AG04450 (cell line): ENCODE measurements at regions not wholly inside any gene's neighbourhood (a gene's known extent, or its start where the extent isn't known, plus 50 kb on each side); places are given as distances from the start of the nearest gene placed in this dataset.

Experiments used
- CTCF ChIA-PET: fragments of 300-600, 350-600 bp; formaldehyde crosslinking; extraction: SDS; loops from one replicate; lab custom pipeline; 2022; ENCODE audit warnings: antibody characterized with exemption, inconsistent platforms; lab: Charles Lee
- POLR2A ChIA-PET: fragments of 350-600 bp; formaldehyde crosslinking; extraction: SDS; loops from one replicate; lab custom pipeline; 2021; ENCODE audit warnings: antibody characterized with exemption, inconsistent platforms; lab: Yijun Ruan, JAX
- DNase-seq: peaks from one replicate; pipeline ENCODE4 v3.0.0-alpha.2; 2011; ENCODE audit warnings: low read depth, low spot score
- H3K27ac ChIP-seq: one replicate; pipeline ENCODE4 v1.5.1; 2012; ENCODE audit warnings: low read depth, low read length, control low read depth
- H3K27me3 ChIP-seq: one replicate; pipeline ENCODE4 v1.6.0; 2012; ENCODE audit warnings: low read length; ENCODE audit not compliant: control insufficient read depth, insufficient read depth
- H3K4me3 ChIP-seq: 2 replicates; pipeline ENCODE4 v1.5.1; 2011; ENCODE audit warnings: mild to moderate bottlenecking, low read depth, low read length, control low read depth
- H3K9me3 ChIP-seq: 2 replicates; pipeline ENCODE4 v1.5.1; 2012; ENCODE audit warnings: low read length; ENCODE audit not compliant: control insufficient read depth, insufficient read depth
- CTCF ChIP-seq: IDR thresholded peaks from 2 replicates; pipeline ENCODE4 v1.5.1; 2011; ENCODE audit warnings: low read depth, low read length, control low read depth, inconsistent platforms

DNA sequence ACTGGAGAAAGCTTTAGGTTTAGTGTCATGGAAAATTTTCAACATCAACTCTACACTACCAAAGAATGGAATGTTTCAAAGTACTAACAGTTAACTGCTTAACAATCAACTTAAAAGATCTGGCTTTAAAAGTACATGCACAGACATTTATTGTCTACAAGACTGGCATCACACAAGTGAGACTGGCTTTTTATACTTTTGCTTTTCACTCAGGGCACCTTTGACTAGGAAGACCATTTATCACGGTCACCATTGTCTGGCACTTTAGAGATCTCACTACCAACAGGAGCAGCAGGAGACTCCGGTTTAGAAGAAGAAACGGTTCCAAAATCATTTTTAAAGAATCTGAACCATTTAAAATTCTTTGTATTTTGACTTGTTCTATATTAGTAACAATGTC lies 812.3 kb downstream of the ADGRL2 start:
- no peak for DNase-seq
- Histone ChIP-seq H3K4me3 (no peak overlapping the region), H3K27me3 (no peaks in the 10 kb centered on the region), H3K9me3 (no peaks in the 10 kb centered on the region), H3K27ac (no peak overlapping the region)
- TF ChIP-seq CTCF = no peak
- ChIA-PET POLR2A (no interaction called here), CTCF (no interaction called here)

DNA sequence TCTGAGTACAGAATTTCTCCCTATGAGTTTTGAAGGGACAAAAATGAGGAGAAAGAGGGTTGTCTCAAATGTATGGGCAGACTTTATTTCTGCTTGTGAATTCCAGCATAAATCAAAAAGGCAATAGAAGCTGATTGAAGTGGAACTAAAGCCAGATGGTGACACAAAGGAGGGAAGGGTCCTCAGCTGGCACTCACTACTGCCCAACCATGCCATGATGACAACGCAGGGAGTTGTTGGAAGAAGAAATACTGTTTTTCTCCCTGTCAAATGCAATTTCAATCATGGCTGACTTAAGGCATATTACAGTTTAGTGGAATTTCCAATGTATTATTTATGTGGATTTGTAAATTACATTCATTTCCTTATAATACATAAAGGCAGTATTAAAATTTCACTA lies 805.8 kb downstream of the ADGRL2 start:
- DNase-seq = no peak
- no peaks in the 10 kb centered on the region for H3K27me3 ChIP-seq
- no peak overlapping the region for H3K27ac ChIP-seq
- ChIA-PET POLR2A (no interaction called here), CTCF (no interaction called here)
- TF ChIP-seq CTCF = no peak
- H3K9me3 ChIP-seq = no peaks in the 10 kb centered on the region
- no peak overlapping the region for H3K4me3 ChIP-seq

GRCh38 chr1:82604524-82604923 lies 803.8 kb downstream of the ADGRL2 start:
- CTCF ChIA-PET = no interaction called here
- no peak for TF ChIP-seq CTCF
- no peak for DNase-seq
- Histone ChIP-seq H3K4me3 (no peak overlapping the region), H3K27ac (no peak overlapping the region), H3K9me3 (no peaks in the 10 kb centered on the region), H3K27me3 (no peaks in the 10 kb centered on the region)
- POLR2A ChIA-PET = no interaction called here

GRCh38 chr1:82600314-82600713 lies 799.6 kb downstream of the ADGRL2 start:
- TF ChIP-seq CTCF = no peak
- Histone ChIP-seq H3K27ac (no peak overlapping the region), H3K9me3 (no peaks in the 10 kb centered on the region), H3K27me3 (no peaks in the 10 kb centered on the region), H3K4me3 (no peak overlapping the region)
- no peak for DNase-seq
- CTCF ChIA-PET = no interaction called here
- POLR2A ChIA-PET = no interaction called here

DNA sequence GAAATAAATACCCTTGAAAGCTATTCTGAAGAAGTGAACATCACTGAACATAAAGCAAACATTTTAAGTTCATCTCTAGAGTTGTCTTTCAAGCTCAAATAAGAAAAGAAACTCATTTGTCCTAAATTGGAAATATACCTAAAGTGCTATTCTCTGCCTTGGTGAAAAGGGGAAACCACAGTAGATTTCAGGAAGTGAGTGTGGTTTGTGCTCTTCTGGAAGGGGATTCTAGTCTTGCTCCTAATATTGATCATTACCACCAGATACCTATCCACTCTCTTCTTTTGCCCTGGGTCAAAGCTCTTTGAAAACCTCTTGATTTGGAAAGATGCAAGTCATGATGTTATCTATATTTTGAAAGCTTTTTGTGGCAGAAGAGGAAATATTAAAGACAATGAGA lies 798.1 kb downstream of the ADGRL2 start:
- CTCF ChIA-PET = no interaction called here

More for the DNA sequence above, 798.1 kb downstream of the ADGRL2 start:
- no peak overlapping the region for H3K27ac ChIP-seq
- no peaks in the 10 kb centered on the region for H3K9me3 ChIP-seq
- H3K27me3 ChIP-seq = no peaks in the 10 kb centered on the region
- TF ChIP-seq CTCF = no peak
- H3K4me3 ChIP-seq = no peak overlapping the region
- DNase-seq = no peak
- POLR2A ChIA-PET = no interaction called here
